Body of pancreas (tissue), 4 donors: ENCODE measurements at regions not wholly inside any gene's neighbourhood (a gene's known extent, or its start where the extent isn't known, plus 50 kb on each side); places are given as distances from the start of the nearest gene placed in this dataset.

Experiments used
- CTCF ChIP-seq, 7 experiments: fragments of 450-650 bp in 4 of 7; fragments of 200-600 bp in 3 of 7; sonication (generic) in 3 of 7; IDR thresholded peaks; one replicate each; pipeline ENCODE4 v1.5.1; 2016 to 2019; ENCODE audit warnings: antibody characterized with exemption in 7 of 7
- POLR2A ChIP-seq, 3 donors: fragments of 450-650 bp; IDR thresholded peaks; one replicate each; pipeline ENCODE4 v1.6.1; 2016; ENCODE audit warnings: antibody characterized with exemption in 3 of 3, mild to moderate bottlenecking in 2 of 3

- TF ChIP-seq CTCF (IDR thresholded peaks at IDR 0.05) (no peak), POLR2A (IDR thresholded peaks at IDR 0.05) (no peak)
These were observed 118.8 kb downstream of the NXPE2 start for GRCh38 chr11:114796954-114797721.
